ENCODE measurements at regions not wholly inside any gene's neighbourhood (a gene's known extent, or its start where the extent isn't known, plus 50 kb on each side); places are given as distances from the start of the nearest gene placed in this dataset.

DNA sequence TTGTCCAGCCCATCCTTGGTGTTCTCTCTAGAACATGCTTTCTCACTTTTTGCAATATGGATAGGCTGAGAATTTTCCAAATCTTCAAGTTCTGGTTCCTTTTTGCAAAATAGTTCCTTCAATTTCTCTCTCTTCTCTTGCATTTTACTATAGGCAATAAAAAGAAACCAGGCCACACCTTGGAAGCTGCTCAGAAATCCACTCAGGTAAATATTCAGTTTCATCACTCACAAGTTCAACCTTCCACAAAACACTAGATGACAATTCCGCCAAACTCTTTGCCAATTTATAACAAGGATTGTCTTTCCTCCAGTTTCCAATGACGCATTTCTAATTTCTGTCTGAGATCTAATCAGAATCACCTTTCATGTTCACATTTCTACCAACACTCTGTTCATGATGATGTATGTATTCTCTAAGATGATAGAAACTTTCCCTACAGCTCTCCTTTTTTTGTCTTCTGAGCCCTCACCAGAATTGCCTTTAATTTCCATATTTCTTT lies 204.2 kb upstream of the PIK3R1 start:
- Histone ChIP-seq H3K4me2 (ENCODE audit: control insufficient read depth, extremely low read depth, insufficient read depth, low read depth, low read length) (no peak overlapping the region), H3K27ac (ENCODE audit: control insufficient read depth, insufficient read depth, low read length) (no peak overlapping the region), H3K9me1 (ENCODE audit: control insufficient read depth, extremely low read depth, insufficient read depth, low read length) (no peaks in the 10 kb centered on the region), H3K9ac (ENCODE audit: control insufficient read depth, extremely low read depth, insufficient read depth, low read length) (no peak overlapping the region), H3K4me1 (ENCODE audit: control insufficient read depth, extremely low read depth, insufficient read depth, low read length) (peaks cover 6% of the 10 kb centered on the region), H3K36me3 (ENCODE audit: control insufficient read depth in 2 of 2, extremely low read depth in 1 of 2, insufficient read depth in 2 of 2, low read length in 2 of 2) (no peaks in the 10 kb centered on the region), H2AFZ (ENCODE audit: control insufficient read depth, low read length) (no peak overlapping the region), H3K9me3 (ENCODE audit: control insufficient read depth, low read depth, low read length) (no peaks in the 10 kb centered on the region), H3K4me3 (ENCODE audit: control insufficient read depth in 2 of 3, extremely low read depth in 1 of 3, insufficient read depth in 2 of 3, low read depth in 1 of 3, low read length in 3 of 3) (no peak overlapping the region), H4K20me1 (ENCODE audit: control insufficient read depth, extremely low read depth, insufficient read depth, low read length) (no peaks in the 10 kb centered on the region), H3K27me3 (ENCODE audit: control insufficient read depth, extremely low read depth, insufficient read depth, low read length) (no peaks in the 10 kb centered on the region), H3K79me2 (ENCODE audit: control insufficient read depth, insufficient read depth, low read length) (no peaks in the 10 kb centered on the region)
- no peak for FAIRE-seq
- no peak for DNase-seq (ENCODE audit: low read depth, low spot score)
- dilution Hi-C loops (cut with MboI; ENCODE audit: extremely low pct_ligation_motif_present, low sequenced_read_pairs) = no loop called here
- TF ChIP-seq EZH2 (IDR thresholded peaks at IDR 0.05; ENCODE audit: low read length) = no peak
- TF ChIP-seq, protein P1, sequence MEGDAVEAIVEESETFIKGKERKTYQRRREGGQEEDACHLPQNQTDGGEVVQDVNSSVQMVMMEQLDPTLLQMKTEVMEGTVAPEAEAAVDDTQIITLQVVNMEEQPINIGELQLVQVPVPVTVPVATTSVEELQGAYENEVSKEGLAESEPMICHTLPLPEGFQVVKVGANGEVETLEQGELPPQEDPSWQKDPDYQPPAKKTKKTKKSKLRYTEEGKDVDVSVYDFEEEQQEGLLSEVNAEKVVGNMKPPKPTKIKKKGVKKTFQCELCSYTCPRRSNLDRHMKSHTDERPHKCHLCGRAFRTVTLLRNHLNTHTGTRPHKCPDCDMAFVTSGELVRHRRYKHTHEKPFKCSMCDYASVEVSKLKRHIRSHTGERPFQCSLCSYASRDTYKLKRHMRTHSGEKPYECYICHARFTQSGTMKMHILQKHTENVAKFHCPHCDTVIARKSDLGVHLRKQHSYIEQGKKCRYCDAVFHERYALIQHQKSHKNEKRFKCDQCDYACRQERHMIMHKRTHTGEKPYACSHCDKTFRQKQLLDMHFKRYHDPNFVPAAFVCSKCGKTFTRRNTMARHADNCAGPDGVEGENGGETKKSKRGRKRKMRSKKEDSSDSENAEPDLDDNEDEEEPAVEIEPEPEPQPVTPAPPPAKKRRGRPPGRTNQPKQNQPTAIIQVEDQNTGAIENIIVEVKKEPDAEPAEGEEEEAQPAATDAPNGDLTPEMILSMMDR (optimal IDR thresholded peaks at IDR 0.05 in 1 of 3, IDR thresholded peaks at IDR 0.05 in 1 of 3, conservative IDR thresholded peaks at IDR 0.05 in 1 of 3; ENCODE audit: extremely low read depth in 1 of 3, insufficient read depth in 2 of 3, low read length in 3 of 3) = no peak

DNA sequence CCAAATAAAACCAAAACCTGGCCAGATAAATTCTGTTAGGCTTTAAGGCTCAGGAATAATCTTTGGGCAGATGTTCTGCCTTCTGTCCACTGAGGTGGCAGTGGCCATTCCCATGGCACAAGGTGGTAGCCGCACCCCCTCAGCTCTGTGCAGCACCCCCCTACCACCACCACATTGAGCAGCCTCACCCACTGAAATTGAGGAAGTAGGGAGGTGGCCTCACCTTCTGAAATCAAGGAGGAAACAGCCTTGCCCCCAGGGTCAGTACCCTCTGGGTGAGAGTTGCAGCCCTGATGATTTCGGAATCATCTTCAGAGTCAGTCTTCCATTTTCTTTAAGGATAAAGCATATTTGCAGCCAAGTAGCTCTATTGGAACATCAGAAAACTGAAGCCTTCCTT lies 204.8 kb upstream of the PIK3R1 start:
- Histone ChIP-seq H3K36me3 (ENCODE audit: control insufficient read depth in 2 of 2, extremely low read depth in 1 of 2, insufficient read depth in 2 of 2, low read length in 2 of 2) (no peaks in the 10 kb centered on the region), H3K4me1 (ENCODE audit: control insufficient read depth, extremely low read depth, insufficient read depth, low read length) (peaks cover 6% of the 10 kb centered on the region), H3K9ac (ENCODE audit: control insufficient read depth, extremely low read depth, insufficient read depth, low read length) (no peak overlapping the region), H3K4me2 (ENCODE audit: control insufficient read depth, extremely low read depth, insufficient read depth, low read depth, low read length) (no peak overlapping the region), H3K27me3 (ENCODE audit: control insufficient read depth, extremely low read depth, insufficient read depth, low read length) (no peaks in the 10 kb centered on the region), H2AFZ (ENCODE audit: control insufficient read depth, low read length) (no peak overlapping the region), H3K4me3 (ENCODE audit: control insufficient read depth in 2 of 3, extremely low read depth in 1 of 3, insufficient read depth in 2 of 3, low read depth in 1 of 3, low read length in 3 of 3) (no peak overlapping the region), H3K79me2 (ENCODE audit: control insufficient read depth, insufficient read depth, low read length) (no peaks in the 10 kb centered on the region), H4K20me1 (ENCODE audit: control insufficient read depth, extremely low read depth, insufficient read depth, low read length) (no peaks in the 10 kb centered on the region), H3K9me1 (ENCODE audit: control insufficient read depth, extremely low read depth, insufficient read depth, low read length) (no peaks in the 10 kb centered on the region), H3K9me3 (ENCODE audit: control insufficient read depth, low read depth, low read length) (no peaks in the 10 kb centered on the region), H3K27ac (ENCODE audit: control insufficient read depth, insufficient read depth, low read length) (no peak overlapping the region)
- DNase-seq (ENCODE audit: low read depth, low spot score) (no peak), FAIRE-seq (no peak)
- dilution Hi-C loops (cut with MboI; ENCODE audit: extremely low pct_ligation_motif_present, low sequenced_read_pairs) = no loop called here
- TF ChIP-seq, protein P1 (optimal IDR thresholded peaks at IDR 0.05 in 1 of 3, IDR thresholded peaks at IDR 0.05 in 1 of 3, conservative IDR thresholded peaks at IDR 0.05 in 1 of 3; ENCODE audit: extremely low read depth in 1 of 3, insufficient read depth in 2 of 3, low read length in 3 of 3) = no peak
- TF ChIP-seq EZH2 (IDR thresholded peaks at IDR 0.05; ENCODE audit: low read length) = no peak
